HEK293 (cell line): ENCODE measurements at regions not wholly inside any gene's neighbourhood (a gene's known extent, or its start where the extent isn't known, plus 50 kb on each side); places are given as distances from the start of the nearest gene placed in this dataset.

Experiments
- SALL2 ChIP-seq: fragments of 450-650 bp; formaldehyde crosslinking; IDR thresholded peaks from 2 replicates; pipeline ENCODE4 v1.5.0; 2017; ENCODE audit warnings: missing biosample characterization, mild to moderate bottlenecking, missing genetic modification characterization, borderline replicate concordance
- ZFP41 ChIP-seq: fragments of 450-650 bp; formaldehyde crosslinking; IDR thresholded peaks from 2 replicates; pipeline ENCODE4 v1.5.1; 2016; ENCODE audit warnings: missing biosample characterization, missing genetic modification characterization, borderline replicate concordance
- ZIC2 ChIP-seq: fragments of 450-650 bp; formaldehyde crosslinking; IDR thresholded peaks from 2 replicates; pipeline ENCODE4 v1.5.1; 2016; ENCODE audit warnings: missing biosample characterization, missing genetic modification characterization
- ZNF10 ChIP-seq: fragments of 450-650 bp; formaldehyde crosslinking; IDR thresholded peaks from 2 replicates; pipeline ENCODE4 v1.5.1; 2017; ENCODE audit warnings: missing biosample characterization, missing genetic modification characterization
- ZNF175 ChIP-seq: fragments of 450-650 bp; formaldehyde crosslinking; IDR thresholded peaks from 2 replicates; pipeline ENCODE4 v1.5.1; 2016; ENCODE audit warnings: missing biosample characterization, missing genetic modification characterization
- ZNF239 ChIP-seq: fragments of 450-650 bp; formaldehyde crosslinking; IDR thresholded peaks from 2 replicates; pipeline ENCODE4 v1.5.1; 2016; ENCODE audit warnings: missing biosample characterization, missing genetic modification characterization
- ZNF24 ChIP-seq: fragments of 450-650 bp; formaldehyde crosslinking; IDR thresholded peaks from 2 replicates; pipeline ENCODE4 v1.5.1; 2016; ENCODE audit warnings: missing biosample characterization, missing genetic modification characterization
- ZNF248 ChIP-seq: fragments of 450-650 bp; formaldehyde crosslinking; IDR thresholded peaks from 2 replicates; pipeline ENCODE4 v1.5.1; 2017; ENCODE audit warnings: missing biosample characterization, missing genetic modification characterization
- ZNF529 ChIP-seq: fragments of 450-650 bp; formaldehyde crosslinking; IDR thresholded peaks from 2 replicates; pipeline ENCODE4 v1.5.1; 2017; ENCODE audit warnings: missing genetic modification characterization, missing biosample characterization; ENCODE audit not compliant: insufficient replicate concordance
- ZNF664 ChIP-seq: fragments of 450-650 bp; formaldehyde crosslinking; IDR thresholded peaks from 2 replicates; pipeline ENCODE4 v1.5.1; 2016; ENCODE audit warnings: missing biosample characterization, missing genetic modification characterization
- TF ChIP-seq, protein P1 (sequence below): fragments of 450-650 bp; formaldehyde crosslinking; conservative IDR thresholded peaks from 2 replicates; pipeline ENCODE4 v1.5.1; 2016; ENCODE audit warnings: low read depth, missing biosample characterization, missing genetic modification characterization
- TF ChIP-seq, protein P2 (sequence below): fragments of 450-650 bp; formaldehyde crosslinking; IDR thresholded peaks from 2 replicates; pipeline ENCODE4 v1.5.1; 2016; ENCODE audit warnings: missing biosample characterization, missing genetic modification characterization
- TF ChIP-seq, protein P3 (sequence below): fragments of 450-650 bp; formaldehyde crosslinking; optimal IDR thresholded peaks from 2 replicates; pipeline ENCODE3; 2016; ENCODE audit warnings: missing biosample characterization, mild to moderate bottlenecking, missing genetic modification characterization

- no peak for TF ChIP-seq ZNF10 (tag by site-specific recombination)
- TF ChIP-seq ZFP41 (tag by site-specific recombination), result no peak
- TF ChIP-seq, protein P1, sequence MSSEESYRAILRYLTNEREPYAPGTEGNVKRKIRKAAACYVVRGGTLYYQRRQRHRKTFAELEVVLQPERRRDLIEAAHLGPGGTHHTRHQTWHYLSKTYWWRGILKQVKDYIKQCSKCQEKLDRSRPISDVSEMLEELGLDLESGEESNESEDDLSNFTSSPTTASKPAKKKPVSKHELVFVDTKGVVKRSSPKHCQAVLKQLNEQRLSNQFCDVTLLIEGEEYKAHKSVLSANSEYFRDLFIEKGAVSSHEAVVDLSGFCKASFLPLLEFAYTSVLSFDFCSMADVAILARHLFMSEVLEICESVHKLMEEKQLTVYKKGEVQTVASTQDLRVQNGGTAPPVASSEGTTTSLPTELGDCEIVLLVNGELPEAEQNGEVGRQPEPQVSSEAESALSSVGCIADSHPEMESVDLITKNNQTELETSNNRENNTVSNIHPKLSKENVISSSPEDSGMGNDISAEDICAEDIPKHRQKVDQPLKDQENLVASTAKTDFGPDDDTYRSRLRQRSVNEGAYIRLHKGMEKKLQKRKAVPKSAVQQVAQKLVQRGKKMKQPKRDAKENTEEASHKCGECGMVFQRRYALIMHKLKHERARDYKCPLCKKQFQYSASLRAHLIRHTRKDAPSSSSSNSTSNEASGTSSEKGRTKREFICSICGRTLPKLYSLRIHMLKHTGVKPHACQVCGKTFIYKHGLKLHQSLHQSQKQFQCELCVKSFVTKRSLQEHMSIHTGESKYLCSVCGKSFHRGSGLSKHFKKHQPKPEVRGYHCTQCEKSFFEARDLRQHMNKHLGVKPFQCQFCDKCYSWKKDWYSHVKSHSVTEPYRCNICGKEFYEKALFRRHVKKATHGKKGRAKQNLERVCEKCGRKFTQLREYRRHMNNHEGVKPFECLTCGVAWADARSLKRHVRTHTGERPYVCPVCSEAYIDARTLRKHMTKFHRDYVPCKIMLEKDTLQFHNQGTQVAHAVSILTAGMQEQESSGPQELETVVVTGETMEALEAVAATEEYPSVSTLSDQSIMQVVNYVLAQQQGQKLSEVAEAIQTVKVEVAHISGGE, result no peak
- TF ChIP-seq, protein P2, sequence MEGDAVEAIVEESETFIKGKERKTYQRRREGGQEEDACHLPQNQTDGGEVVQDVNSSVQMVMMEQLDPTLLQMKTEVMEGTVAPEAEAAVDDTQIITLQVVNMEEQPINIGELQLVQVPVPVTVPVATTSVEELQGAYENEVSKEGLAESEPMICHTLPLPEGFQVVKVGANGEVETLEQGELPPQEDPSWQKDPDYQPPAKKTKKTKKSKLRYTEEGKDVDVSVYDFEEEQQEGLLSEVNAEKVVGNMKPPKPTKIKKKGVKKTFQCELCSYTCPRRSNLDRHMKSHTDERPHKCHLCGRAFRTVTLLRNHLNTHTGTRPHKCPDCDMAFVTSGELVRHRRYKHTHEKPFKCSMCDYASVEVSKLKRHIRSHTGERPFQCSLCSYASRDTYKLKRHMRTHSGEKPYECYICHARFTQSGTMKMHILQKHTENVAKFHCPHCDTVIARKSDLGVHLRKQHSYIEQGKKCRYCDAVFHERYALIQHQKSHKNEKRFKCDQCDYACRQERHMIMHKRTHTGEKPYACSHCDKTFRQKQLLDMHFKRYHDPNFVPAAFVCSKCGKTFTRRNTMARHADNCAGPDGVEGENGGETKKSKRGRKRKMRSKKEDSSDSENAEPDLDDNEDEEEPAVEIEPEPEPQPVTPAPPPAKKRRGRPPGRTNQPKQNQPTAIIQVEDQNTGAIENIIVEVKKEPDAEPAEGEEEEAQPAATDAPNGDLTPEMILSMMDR (tag by site-specific recombination), result no peak
- no peak for TF ChIP-seq ZNF664
- no peak for TF ChIP-seq ZNF239 (tag by site-specific recombination)
- no peak for TF ChIP-seq ZNF175 (tag by site-specific recombination)
- no peak for TF ChIP-seq SALL2 (tag by site-specific recombination)
- no peak for TF ChIP-seq ZNF529 (tag by site-specific recombination)
- TF ChIP-seq, protein P3, sequence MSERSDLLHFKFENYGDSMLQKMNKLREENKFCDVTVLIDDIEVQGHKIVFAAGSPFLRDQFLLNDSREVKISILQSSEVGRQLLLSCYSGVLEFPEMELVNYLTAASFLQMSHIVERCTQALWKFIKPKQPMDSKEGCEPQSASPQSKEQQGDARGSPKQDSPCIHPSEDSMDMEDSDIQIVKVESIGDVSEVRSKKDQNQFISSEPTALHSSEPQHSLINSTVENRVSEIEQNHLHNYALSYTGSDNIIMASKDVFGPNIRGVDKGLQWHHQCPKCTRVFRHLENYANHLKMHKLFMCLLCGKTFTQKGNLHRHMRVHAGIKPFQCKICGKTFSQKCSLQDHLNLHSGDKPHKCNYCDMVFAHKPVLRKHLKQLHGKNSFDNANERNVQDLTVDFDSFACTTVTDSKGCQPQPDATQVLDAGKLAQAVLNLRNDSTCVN (tag by site-specific recombination), result no peak
- no peak for TF ChIP-seq ZNF24
- no peak for TF ChIP-seq ZNF248 (tag by site-specific recombination)
- no peak for TF ChIP-seq ZIC2 (tag by site-specific recombination)
Measured at GRCh38 chr13:74256969-74257368, 122.8 kb upstream of the KLF12 start.
